ENCODE measurements at regions not wholly inside any gene's neighbourhood (a gene's known extent, or its start where the extent isn't known, plus 50 kb on each side); places are given as distances from the start of the nearest gene placed in this dataset.

DNA sequence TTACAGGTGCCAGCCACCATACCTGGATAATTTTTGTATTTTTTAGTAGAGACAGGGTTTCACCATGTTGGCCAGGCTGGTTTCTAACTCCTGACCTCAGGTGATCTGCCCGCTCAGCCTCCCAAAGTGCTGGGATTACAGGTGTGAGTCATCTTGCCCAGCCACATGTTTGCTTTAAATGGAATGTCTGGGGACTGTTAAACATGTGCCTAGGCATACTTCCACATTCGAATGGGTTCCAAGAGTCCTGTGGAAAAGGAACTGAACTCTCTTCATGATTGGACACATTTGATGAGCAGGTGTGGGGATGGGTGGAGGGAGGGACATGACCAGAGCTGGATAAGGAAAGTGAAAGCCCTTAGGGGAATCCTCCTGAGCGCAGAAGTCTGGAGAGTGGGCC is 58.4 kb upstream of the GREB1L start (continued):
- no peak for TF ChIP-seq HDAC2 (IDR thresholded peaks at IDR 0.05; ENCODE audit: borderline replicate concordance in 1 of 2, low read depth in 2 of 2, low read length in 2 of 2)
- TF ChIP-seq TCF12 (IDR thresholded peaks at IDR 0.05; ENCODE audit: low read depth, low read length), result no peak
- no peak for TF ChIP-seq CHD2 (IDR thresholded peaks at IDR 0.05; ENCODE audit: low read length)
- TF ChIP-seq KDM4A (IDR thresholded peaks at IDR 0.05; ENCODE audit: low read depth, low read length, severe bottlenecking), result no peak
- TF ChIP-seq SAP30 (IDR thresholded peaks at IDR 0.05; ENCODE audit: insufficient read depth, insufficient replicate concordance, low read length), result no peak
- TF ChIP-seq, protein P1, sequence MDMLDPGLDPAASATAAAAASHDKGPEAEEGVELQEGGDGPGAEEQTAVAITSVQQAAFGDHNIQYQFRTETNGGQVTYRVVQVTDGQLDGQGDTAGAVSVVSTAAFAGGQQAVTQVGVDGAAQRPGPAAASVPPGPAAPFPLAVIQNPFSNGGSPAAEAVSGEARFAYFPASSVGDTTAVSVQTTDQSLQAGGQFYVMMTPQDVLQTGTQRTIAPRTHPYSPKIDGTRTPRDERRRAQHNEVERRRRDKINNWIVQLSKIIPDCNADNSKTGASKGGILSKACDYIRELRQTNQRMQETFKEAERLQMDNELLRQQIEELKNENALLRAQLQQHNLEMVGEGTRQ (IDR thresholded peaks at IDR 0.05; ENCODE audit: low read length), result no peak
- TF ChIP-seq GTF2F1 (IDR thresholded peaks at IDR 0.05; ENCODE audit: borderline replicate concordance, low read depth, low read length), result no peak

Data from H1 (cell line).